ENCODE measurements at regions not wholly inside any gene's neighbourhood (a gene's known extent, or its start where the extent isn't known, plus 50 kb on each side); places are given as distances from the start of the nearest gene placed in this dataset.

DNA sequence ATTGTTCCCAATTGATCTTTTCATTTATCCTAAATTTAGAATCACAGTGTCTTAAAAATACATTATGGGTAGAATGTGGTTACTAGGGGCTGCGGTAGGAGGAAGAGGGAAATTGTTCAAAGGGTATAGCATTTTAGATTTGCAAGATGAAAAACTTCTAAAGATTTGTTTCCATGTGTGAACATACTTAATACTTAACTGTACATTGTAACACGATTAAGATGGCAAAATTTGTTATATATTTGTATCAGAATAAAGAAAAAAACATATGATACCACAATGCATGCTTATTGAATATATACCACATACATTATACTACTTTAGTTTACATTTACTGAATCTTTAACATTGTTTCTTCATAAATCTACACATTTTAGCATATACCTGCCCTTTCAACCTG, 677.3 kb upstream of the PCDH20 start:
- Histone ChIP-seq H3K4me3 (ENCODE audit: low read depth, low read length) (no peak overlapping the region), H3K9me3 (ENCODE audit: control insufficient read depth, insufficient read depth, low read length) (no peaks in the 10 kb centered on the region; the same call in 1 of the 2 replicates), H3K27me3 (ENCODE audit: control insufficient read depth, insufficient read depth, low read length) (no peaks in the 10 kb centered on the region), H3K27ac (ENCODE audit: low read depth, low read length) (no peak overlapping the region)
- ChIA-PET POLR2A (no interaction called here), CTCF (no interaction called here)
- TF ChIP-seq, protein P1, sequence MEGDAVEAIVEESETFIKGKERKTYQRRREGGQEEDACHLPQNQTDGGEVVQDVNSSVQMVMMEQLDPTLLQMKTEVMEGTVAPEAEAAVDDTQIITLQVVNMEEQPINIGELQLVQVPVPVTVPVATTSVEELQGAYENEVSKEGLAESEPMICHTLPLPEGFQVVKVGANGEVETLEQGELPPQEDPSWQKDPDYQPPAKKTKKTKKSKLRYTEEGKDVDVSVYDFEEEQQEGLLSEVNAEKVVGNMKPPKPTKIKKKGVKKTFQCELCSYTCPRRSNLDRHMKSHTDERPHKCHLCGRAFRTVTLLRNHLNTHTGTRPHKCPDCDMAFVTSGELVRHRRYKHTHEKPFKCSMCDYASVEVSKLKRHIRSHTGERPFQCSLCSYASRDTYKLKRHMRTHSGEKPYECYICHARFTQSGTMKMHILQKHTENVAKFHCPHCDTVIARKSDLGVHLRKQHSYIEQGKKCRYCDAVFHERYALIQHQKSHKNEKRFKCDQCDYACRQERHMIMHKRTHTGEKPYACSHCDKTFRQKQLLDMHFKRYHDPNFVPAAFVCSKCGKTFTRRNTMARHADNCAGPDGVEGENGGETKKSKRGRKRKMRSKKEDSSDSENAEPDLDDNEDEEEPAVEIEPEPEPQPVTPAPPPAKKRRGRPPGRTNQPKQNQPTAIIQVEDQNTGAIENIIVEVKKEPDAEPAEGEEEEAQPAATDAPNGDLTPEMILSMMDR (IDR thresholded peaks at IDR 0.05; ENCODE audit: low read depth, low read length), result no peak
- DNase-seq (ENCODE audit: low read depth, low spot score), result no peak

DNA sequence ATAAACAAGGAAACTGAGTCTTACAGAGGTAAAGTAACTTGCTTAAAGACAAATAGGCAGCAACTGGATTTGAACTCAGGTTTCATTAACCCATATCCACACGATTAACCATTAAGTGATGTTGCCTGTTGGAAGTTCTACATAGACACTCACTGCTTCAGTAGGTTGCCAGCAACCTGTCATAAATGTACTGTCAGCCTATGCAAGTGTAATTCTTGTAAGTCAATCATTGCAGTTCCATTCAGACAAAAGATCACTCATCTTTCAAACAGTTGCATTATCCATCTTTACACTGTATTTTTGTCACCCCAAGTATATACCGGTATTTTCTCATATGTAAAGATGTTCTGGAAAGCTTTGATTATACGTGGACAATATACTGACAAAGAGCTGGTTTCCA, 676.9 kb upstream of the PCDH20 start:
- H3K27ac ChIP-seq (ENCODE audit: low read depth, low read length), result no peak overlapping the region
- POLR2A ChIA-PET, result no interaction called here

DNA sequence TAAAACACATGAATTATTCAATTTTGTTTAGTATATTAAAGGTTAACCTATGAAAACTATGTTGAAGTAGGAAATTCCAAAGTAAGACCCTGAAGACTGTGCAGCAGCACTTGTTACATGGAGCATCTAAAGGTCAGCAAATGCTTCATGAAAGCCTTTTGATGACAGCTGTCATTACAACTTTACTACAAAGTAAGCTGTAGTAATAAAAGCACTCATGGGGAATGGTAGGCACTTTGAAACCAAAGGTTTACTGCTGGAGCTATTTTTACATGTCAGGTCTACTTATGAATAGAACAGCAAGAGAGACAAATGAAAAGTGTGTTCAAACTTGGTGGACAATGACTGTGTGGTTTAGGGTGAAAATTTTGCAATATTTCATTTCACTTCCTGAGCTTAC, 672.5 kb upstream of the PCDH20 start:
- POLR2A ChIA-PET, result no interaction called here
- CTCF ChIA-PET, result no interaction called here
- Histone ChIP-seq H3K4me3 (ENCODE audit: low read depth, low read length) (no peak overlapping the region), H3K27me3 (ENCODE audit: control insufficient read depth, insufficient read depth, low read length) (no peaks in the 10 kb centered on the region), H3K9me3 (ENCODE audit: control insufficient read depth, insufficient read depth, low read length) (no peaks in the 10 kb centered on the region), H3K27ac (ENCODE audit: low read depth, low read length) (no peak overlapping the region)
- TF ChIP-seq, protein P1 (IDR thresholded peaks at IDR 0.05; ENCODE audit: low read depth, low read length), result no peak
- no peak for DNase-seq (ENCODE audit: low read depth, low spot score)

More for the DNA sequence above, 676.9 kb upstream of the PCDH20 start:
- no peak overlapping the region for H3K4me3 ChIP-seq (ENCODE audit: low read depth, low read length)
- H3K27me3 ChIP-seq (ENCODE audit: control insufficient read depth, insufficient read depth, low read length), result no peaks in the 10 kb centered on the region
- CTCF ChIA-PET, result no interaction called here
- no peaks in the 10 kb centered on the region; the same call in 1 of the 2 replicates for H3K9me3 ChIP-seq (ENCODE audit: control insufficient read depth, insufficient read depth, low read length)
- no peak for DNase-seq (ENCODE audit: low read depth, low spot score)
- TF ChIP-seq, protein P1 (IDR thresholded peaks at IDR 0.05; ENCODE audit: low read depth, low read length), result no peak

DNA sequence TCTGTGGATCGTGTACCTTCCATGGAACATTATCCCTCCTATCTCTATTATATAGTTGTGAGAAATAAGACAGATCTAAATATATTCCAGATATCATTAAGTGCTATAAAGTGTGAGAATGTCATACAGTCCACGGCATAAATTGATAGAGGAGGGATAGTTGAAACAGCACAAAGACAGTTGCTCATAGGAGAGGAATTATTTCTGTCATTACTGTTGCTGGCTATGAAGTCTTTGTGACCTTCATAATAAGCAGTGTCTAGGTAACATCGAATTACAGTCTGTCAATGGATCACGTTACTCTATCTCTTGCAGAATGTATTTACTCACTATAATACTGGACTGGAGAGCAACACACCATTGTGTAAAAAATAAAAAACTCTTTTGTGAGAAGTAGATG, 671.5 kb upstream of the PCDH20 start:
- ChIA-PET POLR2A (no interaction called here), CTCF (no interaction called here)
- H3K4me3 ChIP-seq (ENCODE audit: low read depth, low read length), result no peak overlapping the region
- H3K27me3 ChIP-seq (ENCODE audit: control insufficient read depth, insufficient read depth, low read length), result no peaks in the 10 kb centered on the region
- TF ChIP-seq, protein P1 (IDR thresholded peaks at IDR 0.05; ENCODE audit: low read depth, low read length), result no peak
- no peak overlapping the region for H3K27ac ChIP-seq (ENCODE audit: low read depth, low read length)
- no peak for DNase-seq (ENCODE audit: low read depth, low spot score)
- no peaks in the 10 kb centered on the region for H3K9me3 ChIP-seq (ENCODE audit: control insufficient read depth, insufficient read depth, low read length)

DNA sequence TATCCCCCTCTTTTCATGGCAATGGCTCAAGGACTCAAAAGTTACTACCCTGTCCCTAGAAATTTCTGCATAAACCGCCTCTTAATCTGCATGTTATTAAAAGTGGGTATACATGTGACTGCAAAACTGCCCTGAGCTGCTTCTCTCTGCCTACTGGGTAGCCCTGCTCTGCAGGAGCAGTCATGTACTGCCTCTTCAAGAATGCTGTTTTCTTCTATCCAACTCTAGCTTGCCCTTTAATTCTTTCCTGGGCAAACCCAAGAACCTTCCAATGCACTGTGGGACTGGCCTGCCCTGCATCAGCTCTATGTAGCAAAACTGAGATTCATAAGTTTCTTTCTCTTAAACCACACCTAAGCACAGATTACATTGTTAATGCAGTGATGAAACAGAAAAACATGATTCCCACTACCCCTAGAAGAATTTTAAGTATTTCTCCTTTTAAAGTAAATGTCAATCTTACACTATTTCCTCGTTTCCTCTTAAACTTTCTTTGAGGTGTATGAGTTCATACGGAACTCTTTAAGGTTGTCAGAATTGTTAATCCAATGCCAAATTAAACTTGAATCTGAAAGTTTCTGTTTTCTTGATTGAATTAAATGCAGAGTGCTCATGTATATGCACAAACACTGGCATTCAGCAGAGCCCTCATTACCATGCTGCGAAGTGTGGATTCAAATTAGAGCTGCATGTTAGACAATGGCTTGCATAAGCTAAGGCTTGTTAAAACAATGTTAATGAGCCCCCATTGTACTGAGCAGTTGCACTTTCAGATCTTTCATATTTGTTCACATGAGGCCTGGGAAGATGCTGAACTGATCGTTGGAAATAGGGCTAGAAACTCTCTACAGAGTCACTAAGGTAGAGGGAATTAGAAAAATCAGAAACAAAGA, 669.9 kb upstream of the PCDH20 start:
- Histone ChIP-seq H3K9me3 (ENCODE audit: control insufficient read depth, insufficient read depth, low read length) (no peaks in the 10 kb centered on the region), H3K27ac (ENCODE audit: low read depth, low read length) (no peak overlapping the region), H3K4me3 (ENCODE audit: low read depth, low read length) (no peak overlapping the region), H3K27me3 (ENCODE audit: control insufficient read depth, insufficient read depth, low read length) (no peaks in the 10 kb centered on the region)
- CTCF ChIA-PET, result no interaction called here
- POLR2A ChIA-PET, result no interaction called here
- no peak for DNase-seq (ENCODE audit: low read depth, low spot score)
- TF ChIP-seq, protein P1 (IDR thresholded peaks at IDR 0.05; ENCODE audit: low read depth, low read length), result no peak

Measured in AG04450 (cell line).